ENCODE measurements at regions not wholly inside any gene's neighbourhood (a gene's known extent, or its start where the extent isn't known, plus 50 kb on each side); places are given as distances from the start of the nearest gene placed in this dataset.
"Not testable (repeated sequence)": the region's sequence is repeated elsewhere in the genome, so short reads cannot be mapped to it uniquely, and the experiment has no call there.

DNA sequence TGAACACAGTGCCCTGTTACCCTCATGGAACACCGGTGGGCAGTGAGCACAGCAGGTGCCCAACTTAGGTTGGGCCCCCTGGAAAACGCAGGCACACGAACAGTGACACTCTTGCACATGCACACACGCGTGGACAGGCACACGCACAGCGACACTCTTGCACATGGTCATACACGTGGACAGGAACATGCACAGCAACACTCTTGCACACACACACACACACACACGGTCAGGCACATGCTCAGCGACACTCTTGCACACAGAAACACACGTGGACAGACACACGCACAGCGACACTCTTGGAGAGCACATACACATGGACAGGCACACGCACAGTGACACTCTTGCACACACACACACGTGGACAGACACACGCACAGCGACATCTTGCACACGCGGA, 559.4 kb upstream of the ADAMTS16 start:
- H3K36me3 Mint-ChIP-seq (ENCODE audit: low read depth) = no peaks in the 10 kb centered on the region

DNA sequence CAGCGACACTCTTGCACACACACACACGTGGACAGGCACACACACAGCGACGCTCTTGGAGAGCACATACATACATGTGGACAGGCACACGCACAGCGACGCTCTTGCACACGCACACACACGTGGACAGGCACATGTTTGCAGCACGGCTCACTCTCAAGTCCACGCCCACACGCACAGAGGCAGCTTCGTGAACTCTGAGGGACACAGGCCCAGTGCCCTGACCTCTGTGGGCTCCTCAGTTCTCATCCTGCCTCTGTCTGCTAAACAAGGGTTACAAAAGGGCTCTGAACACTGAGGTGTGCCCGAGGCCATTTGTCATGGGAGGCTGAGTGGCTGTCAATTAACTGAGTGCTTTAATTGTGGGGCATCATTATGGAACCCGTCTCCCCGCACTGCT, 558.8 kb upstream of the ADAMTS16 start:
- TF ChIP-seq, protein P1, sequence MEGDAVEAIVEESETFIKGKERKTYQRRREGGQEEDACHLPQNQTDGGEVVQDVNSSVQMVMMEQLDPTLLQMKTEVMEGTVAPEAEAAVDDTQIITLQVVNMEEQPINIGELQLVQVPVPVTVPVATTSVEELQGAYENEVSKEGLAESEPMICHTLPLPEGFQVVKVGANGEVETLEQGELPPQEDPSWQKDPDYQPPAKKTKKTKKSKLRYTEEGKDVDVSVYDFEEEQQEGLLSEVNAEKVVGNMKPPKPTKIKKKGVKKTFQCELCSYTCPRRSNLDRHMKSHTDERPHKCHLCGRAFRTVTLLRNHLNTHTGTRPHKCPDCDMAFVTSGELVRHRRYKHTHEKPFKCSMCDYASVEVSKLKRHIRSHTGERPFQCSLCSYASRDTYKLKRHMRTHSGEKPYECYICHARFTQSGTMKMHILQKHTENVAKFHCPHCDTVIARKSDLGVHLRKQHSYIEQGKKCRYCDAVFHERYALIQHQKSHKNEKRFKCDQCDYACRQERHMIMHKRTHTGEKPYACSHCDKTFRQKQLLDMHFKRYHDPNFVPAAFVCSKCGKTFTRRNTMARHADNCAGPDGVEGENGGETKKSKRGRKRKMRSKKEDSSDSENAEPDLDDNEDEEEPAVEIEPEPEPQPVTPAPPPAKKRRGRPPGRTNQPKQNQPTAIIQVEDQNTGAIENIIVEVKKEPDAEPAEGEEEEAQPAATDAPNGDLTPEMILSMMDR (IDR thresholded peaks at IDR 0.05) = no peak
- Mint-ChIP-seq H3K36me3 (ENCODE audit: low read depth) (no peaks in the 10 kb centered on the region), H3K27ac (no peak overlapping the region), H3K4me3 (no peak overlapping the region), H3K27me3 (no peaks in the 10 kb centered on the region), H3K9me3 (peaks cover 15% of the 10 kb centered on the region), H3K4me1 (ENCODE audit: low read depth) (no peaks in the 10 kb centered on the region)
- ATAC-seq (no peak), DNase-seq (no peak)
- ChIA-PET POLR2A (no interaction called here), CTCF (no interaction called here)
- intact Hi-C loops (cut with micrococcal nuclease) = no loop called here

More for the DNA sequence above, 559.4 kb upstream of the ADAMTS16 start:
- H3K27me3 Mint-ChIP-seq = no peaks in the 10 kb centered on the region
- H3K27ac Mint-ChIP-seq = no peak overlapping the region
- ChIA-PET CTCF (no interaction called here), POLR2A (no interaction called here)
- DNase-seq = no peak
- H3K9me3 Mint-ChIP-seq = peaks cover 15% of the 10 kb centered on the region
- H3K4me3 Mint-ChIP-seq = no peak overlapping the region
- TF ChIP-seq, protein P1 (IDR thresholded peaks at IDR 0.05) = no peak
- ATAC-seq = no peak
- intact Hi-C loops (cut with micrococcal nuclease) = no loop called here
- H3K4me1 Mint-ChIP-seq (ENCODE audit: low read depth) = no peaks in the 10 kb centered on the region

DNA sequence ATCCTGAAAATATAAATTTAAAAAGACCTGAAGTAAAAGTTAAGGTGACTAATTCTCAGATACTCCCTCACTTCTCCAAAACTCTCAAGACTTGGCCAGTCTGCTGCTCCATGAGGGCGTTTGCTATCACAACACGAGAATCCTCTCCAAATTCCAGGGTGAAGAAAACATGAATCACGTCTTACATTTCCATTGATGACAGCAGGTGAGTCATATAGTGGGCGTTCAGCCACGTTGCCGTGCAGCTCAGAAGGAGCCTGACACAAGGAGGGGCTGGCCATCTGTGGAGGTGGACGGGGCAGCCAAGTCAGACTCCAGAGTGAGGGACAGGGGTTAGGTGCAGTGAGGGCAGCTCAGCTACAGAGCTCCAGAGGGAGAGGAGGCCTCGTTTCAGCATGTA, 555.1 kb upstream of the ADAMTS16 start:
- no peak for DNase-seq
- no peak for ATAC-seq
- Mint-ChIP-seq H3K4me3 (no peak overlapping the region), H3K27ac (no peak overlapping the region), H3K36me3 (ENCODE audit: low read depth) (no peaks in the 10 kb centered on the region), H3K27me3 (no peaks in the 10 kb centered on the region), H3K4me1 (ENCODE audit: low read depth) (no peaks in the 10 kb centered on the region), H3K9me3 (peaks cover 10% of the 10 kb centered on the region)
- intact Hi-C loops (cut with micrococcal nuclease) = no loop called here
- TF ChIP-seq, protein P1 (IDR thresholded peaks at IDR 0.05) = no peak
- CTCF ChIA-PET = no interaction called here
- POLR2A ChIA-PET = no interaction called here

DNA sequence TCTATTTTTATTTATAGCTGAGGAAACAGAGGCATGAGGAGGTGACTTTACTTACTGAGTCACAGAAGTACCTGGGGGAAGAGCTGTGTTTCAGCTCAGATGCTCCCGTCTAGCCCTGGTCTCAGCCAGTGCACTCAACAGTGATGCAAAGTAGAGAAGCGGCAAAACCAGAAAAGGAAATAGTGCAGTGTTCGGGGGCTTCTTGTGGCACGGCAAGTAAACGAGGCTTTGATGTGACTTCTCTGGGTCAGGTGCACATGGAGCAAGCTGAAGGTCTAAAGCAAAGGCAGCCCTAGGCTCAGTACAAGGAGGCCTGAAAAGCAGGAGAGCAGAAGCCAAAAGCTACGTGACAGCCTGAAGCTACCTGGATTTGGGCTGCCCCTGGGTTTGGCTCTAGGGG, 526.7 kb upstream of the ADAMTS16 start:
- H3K9me3 Mint-ChIP-seq = peaks cover 4% of the 10 kb centered on the region
- no peak overlapping the region for H3K27ac Mint-ChIP-seq
- no peak overlapping the region for H3K4me3 Mint-ChIP-seq
- no peaks in the 10 kb centered on the region for H3K4me1 Mint-ChIP-seq (ENCODE audit: low read depth)
- H3K27me3 Mint-ChIP-seq = no peaks in the 10 kb centered on the region
- ATAC-seq (no peak), DNase-seq (no peak)
- POLR2A ChIA-PET = no interaction called here
- CTCF ChIA-PET = no interaction called here
- TF ChIP-seq, protein P1 (IDR thresholded peaks at IDR 0.05) = no peak
- intact Hi-C loops (cut with micrococcal nuclease) = no loop called here
- no peaks in the 10 kb centered on the region for H3K36me3 Mint-ChIP-seq (ENCODE audit: low read depth)

DNA sequence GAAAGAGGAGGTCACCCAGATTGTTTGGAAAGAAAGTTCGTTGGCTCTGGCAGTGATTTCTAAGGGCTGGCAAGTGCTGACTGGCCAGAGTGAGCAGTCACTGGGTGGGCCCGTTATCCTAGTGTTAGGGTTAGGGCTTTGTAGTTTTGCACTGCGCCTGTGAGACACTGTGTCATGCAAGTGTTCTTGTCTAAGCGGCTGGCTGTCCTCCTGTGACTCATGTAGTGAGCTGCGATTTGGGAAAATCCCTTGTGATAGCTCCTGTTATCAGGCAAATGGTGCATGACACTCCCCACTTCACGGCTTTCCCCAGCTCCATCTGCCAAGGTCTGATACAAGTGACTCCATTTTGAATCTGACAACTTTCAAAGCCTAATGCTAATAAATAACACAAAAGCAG, 526.0 kb upstream of the ADAMTS16 start:
- H3K4me1 Mint-ChIP-seq (ENCODE audit: low read depth) = no peaks in the 10 kb centered on the region
- ChIA-PET CTCF (no interaction called here), POLR2A (no interaction called here)
- DNase-seq (no peak), ATAC-seq (no peak)
- peaks cover 4% of the 10 kb centered on the region for H3K9me3 Mint-ChIP-seq
- no peak overlapping the region for H3K4me3 Mint-ChIP-seq
- H3K27me3 Mint-ChIP-seq = no peaks in the 10 kb centered on the region
- H3K27ac Mint-ChIP-seq = no peak overlapping the region
- intact Hi-C loops (cut with micrococcal nuclease) = no loop called here
- H3K36me3 Mint-ChIP-seq (ENCODE audit: low read depth) = no peaks in the 10 kb centered on the region
- TF ChIP-seq, protein P1 (IDR thresholded peaks at IDR 0.05) = no peak

DNA sequence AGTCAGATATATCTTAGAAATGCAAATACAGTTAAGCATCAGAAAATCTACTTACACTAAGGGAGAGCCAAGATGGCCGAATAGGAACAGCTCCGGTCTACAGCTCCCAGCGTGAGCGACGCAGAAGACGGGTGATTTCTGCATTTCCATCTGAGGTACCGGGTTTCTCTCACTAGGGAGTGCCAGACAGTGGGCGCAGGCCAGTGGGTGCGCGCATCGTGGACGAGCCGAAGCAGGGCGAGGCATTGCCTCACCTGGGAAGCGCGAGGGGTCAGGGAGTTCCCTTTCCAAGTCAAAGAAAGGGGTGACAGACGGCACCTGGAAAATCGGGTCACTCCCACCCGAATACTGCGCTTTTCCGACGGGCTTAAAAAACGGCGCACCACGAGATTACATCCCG, 524.8 kb upstream of the ADAMTS16 start:
- POLR2A ChIA-PET; H3K36me3 Mint-ChIP-seq (ENCODE audit: low read depth); H3K9me3 Mint-ChIP-seq; CTCF ChIA-PET; H3K4me1 Mint-ChIP-seq (ENCODE audit: low read depth); H3K27ac Mint-ChIP-seq; H3K4me3 Mint-ChIP-seq; H3K27me3 Mint-ChIP-seq; intact Hi-C loops (cut with micrococcal nuclease); DNase-seq; ATAC-seq: not testable (repeated sequence)
